Kasumi-1 (cell line): ENCODE measurements at regions not wholly inside any gene's neighbourhood (a gene's known extent, or its start where the extent isn't known, plus 50 kb on each side); places are given as distances from the start of the nearest gene placed in this dataset.
"Not testable (repeated sequence)": the region's sequence is repeated elsewhere in the genome, so short reads cannot be mapped to it uniquely, and the experiment has no call there.

Experiments
- DNase-seq, 2 experiments: peaks; one replicate each; lab custom pipeline; 2025; lab: John Stamatoyannopoulos, UW

DNA sequence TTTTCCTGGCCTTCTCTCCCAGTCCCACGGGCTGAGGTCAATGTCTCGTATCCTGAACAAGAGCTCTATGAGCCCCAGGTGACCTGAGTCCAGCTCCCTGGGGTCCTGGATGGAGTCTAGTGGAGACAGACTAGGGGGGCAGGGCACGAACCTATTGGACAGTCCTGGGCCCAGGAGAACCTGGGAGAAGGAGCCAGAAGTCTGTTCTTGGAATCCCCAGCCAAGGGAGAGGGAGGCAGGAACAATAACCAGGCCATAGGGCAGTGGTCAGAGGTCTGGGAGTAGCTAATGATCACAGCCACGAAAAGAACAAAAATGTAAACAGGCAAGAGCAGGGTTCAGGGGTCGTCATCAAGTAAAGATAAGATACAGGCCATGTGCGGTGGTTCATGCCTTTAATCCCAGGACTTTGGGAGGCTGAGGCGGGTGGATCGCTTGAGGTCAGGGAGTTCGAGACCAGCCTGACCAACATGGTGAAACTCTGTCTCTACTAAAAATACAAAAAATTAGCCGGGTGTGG is 60.8 kb downstream of the COPRS start:
- DNase-seq, result no peak

DNA sequence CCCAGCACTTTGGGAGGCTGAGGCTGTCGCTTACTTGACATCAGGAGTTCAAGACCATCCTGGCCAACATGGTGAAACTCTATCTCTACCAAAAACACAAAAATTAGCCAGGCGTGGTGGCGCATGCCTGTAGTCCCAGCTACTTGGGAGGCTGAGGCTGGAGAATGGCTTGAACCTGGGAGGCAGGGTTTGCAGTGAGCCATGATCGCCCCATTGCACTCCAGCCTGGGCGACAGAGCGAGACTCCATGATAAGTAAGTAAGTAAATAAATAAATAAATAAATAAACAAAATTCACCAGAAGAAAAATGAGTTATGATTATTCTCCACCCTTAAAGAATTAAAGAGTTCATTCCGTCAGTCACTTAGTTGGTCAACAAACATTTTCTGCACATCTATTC is 63.1 kb downstream of the COPRS start:
- not testable (repeated sequence) for DNase-seq

DNA sequence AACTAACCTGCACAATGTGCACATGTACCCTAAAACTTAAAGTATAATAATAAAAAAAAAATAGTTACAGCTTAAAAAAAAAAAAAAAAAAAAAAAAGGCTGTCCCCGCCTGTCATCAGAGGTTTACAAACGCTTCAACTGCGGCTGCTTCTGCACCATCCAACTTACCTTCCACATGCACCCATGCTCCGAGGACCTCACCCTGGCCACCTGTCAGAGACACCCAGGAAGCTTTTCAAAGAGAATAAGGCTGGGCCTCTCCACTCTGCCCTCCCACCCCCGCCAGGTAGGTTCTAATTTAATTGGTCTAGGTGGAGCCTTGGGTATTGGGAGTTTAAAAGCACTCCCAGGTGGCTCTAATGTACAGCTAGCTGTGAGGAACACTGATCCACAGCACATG is 64.9 kb downstream of the COPRS start:
- no peak for DNase-seq

DNA sequence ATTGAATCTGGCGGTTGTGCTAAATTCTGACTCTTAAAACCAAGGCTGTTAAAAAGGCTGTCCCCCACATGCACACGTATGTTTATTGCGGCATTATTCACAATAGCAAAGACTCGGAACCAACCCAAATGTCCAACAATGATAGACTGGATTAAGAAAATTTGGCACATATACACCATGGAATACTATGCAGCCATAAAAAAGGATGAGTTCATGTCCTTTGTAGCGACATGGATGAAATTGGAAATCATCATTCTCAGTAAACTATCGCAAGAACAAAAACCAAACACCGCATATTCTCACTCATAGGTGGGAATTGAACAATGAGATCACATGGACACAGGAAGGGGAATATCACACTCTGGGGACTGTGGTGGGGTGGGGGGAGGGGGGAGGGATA is 65.4 kb downstream of the COPRS start:
- DNase-seq, result not testable (repeated sequence)

DNA sequence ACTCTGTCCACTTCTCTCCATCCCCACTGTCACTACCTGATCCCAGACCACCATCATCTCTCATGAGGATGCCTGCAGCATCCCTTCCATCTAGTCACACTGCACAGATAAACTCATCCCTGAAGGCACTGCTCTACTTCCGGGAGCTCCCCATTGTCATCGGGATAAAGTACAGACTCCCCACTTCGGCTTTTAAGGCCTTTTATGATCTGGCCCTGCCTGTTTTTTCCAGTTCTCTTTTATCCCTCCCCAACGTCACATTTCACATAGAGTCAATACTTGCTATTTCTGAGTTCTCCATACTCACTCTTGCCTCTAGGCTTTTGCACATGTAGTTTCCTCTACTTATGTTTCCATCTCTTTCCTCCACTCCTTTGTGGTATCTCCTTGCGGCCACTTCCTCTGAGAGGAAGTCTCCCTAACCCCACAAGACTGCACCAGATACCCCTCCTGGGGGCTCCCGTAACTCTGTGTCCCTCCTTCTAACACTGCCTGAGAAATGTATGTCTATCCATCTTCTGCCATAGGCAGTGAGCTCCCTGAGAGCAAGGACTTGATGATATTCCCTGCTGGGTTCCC is 66.9 kb downstream of the COPRS start:
- DNase-seq, result peak; percentile 64 to 78

DNA sequence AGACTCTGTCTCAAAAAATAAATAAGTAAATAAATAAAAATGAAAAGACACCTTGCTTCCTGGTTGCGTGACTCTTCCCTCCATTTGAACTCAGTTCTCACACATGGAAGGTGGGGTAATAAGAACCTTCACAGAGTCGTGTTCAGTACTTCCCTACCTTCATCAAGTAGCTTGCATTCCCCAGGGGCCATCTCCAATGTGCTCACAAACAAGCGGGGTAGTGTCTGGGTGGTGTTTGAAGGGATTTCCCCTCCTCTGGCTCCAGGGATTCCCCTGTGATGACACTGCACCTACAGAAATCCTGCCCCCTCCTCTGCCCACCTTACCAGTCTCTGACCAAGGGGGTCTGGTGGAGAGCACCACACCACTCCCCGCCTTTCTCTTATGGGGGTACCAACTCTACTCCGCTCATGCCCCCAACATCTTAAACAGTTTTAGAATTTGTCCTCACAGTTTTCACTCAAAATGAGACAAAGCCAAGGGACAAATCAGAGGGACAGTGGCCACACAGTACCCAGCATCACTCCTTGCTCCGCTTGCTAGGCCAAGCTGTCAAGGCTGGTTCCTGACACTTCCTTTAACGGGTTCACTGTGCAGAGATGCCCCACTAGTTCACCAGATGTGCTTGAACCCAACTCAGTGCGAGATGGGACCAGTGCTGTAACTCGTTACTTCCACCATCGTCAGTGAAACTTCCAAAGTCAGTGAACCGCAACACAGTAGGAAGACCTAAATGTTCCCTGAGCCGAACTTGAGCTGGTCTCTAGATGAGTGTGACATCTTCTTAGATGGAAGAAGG is 69.1 kb downstream of the COPRS start:
- DNase-seq, result no peak

DNA sequence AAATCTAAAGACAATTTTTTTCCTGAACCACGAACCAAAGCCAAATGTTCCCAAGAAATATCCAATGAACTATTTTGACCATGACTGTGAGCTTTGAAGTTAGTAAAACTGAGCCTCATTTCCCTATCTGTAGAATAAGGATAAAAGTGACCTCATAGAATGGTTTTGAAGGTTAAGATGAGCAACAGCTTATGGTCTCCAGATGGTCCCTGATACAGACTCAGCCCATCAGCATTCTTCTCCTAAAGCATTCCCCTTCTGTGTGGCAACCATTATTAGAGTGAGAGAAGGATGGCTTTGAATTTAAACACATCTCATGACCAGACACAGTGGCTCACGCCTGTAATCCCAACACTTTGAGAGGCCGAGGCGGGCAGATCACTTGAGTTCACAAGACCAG is 70.1 kb downstream of the COPRS start:
- DNase-seq, result no peak

DNA sequence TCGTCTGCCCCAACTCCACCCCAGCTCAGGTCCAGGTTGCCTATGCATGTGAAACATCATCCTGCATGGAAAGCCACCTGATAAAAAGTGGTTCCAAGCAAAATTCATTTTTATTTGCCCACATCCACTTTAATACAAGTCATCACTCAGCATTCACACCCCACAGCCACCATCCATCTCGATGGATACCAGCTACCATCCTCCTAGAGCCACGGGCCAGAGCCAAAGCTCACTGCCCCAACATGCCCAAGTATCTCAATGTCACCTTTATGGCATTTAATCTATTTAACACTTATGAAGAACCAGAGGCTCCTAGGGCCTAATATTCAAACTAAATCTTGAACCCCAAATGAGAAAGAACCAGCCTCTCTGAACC is 70.5 kb downstream of the COPRS start:
- no peak for DNase-seq

DNA sequence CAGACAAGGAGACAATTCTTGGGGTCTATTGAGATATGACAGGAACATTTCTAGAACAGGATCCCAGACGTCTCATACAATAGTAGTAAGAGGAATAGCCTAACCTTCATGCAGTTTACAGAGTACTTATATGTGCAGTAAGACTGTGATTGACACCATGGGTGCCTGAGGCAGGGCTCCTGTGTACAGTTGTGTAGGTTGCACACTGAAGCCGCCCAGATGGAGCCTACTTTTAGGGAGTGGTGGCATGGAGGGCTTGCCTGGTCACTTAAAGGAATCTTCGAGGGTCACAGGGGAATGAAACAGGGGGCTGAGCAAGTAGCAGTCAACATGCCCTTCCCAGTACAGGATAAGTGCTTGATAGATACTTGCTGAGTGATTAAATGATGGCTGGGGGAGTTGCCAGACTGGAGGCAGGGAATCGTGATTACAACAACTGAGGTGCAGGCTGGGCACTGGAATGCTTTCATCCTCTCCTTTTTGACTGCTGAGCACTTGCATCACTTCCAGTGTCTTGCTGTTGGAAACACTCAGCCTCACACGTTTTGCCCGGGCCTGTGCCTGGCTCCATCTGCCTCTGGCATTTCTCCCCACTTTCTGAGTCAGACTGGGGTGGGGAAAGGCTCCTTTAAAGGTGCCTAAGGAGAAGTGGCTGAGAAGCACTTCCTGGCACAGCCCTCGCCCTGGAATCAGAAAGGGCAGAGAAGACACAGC is 71.0 kb downstream of the COPRS start:
- DNase-seq, result no peak

DNA sequence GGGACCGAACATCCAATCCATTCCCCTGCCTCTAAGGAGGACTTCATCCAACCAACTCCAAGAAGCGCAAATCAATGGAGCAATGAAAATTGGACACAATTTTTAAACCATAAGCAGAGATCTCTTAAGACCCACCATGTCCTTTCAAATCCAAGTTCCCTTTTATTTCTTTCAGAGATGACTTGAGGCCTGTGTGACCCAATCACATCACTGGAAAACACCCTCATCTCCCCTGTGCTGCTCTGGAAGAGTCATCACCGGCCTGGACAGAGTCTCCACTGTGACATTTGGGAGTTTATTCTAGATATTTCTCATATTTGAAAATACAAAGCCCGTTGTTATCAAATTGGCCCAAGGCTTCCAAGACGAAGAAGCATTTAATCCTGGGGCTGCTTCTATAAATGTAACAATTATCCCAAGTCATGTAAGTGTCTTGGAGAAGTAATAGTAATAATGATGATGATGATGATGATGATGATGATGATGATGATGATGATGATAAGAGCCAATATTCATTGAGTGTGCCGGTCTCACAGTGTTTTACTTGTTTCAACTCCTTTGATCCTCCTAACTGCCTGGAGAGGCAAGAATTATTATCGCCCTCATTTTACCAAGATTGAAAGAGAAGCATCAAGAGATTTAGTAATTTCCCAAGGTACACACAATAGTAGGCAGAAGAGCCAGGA is 72.1 kb downstream of the COPRS start:
- no peak for DNase-seq

DNA sequence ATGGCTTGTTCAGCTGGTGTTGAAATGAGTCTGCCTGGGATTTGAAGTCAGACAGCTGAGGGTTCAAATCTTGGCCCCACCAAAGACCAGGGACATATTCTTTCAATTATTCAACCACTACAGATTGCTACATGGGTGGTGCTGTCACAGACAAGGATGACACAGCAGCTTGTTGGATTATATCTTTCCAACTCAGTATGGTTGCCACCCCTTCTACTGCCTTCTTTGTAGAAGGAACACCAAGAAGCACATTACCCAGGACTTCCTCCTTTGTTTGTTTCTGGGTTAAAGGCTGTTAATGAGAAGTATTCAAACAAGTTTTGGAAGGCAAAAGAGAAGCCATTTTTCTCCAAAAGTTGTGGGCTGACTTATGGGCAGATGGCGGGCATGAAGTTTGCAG is 78.6 kb downstream of the COPRS start:
- no peak for DNase-seq

DNA sequence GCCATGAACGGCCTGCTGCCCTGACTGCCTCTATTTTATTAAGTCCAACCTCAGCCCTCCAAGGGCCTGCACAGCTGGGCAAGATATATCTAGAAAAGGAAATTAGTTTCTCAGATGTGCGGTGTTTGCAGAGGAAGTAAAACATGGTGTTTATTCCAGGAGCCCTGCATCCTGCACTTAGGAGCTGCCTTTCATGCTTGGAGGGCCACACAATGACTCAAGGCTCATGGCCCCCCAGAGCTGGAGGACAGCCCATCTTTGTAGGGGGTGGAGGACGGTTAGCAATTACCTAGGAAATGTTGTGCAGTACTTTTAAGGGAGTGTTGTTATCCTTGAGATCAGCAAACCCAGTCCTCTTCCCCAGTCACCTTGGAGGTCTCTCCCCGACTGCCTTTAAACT is 80.5 kb downstream of the COPRS start:
- peak in 1 of 2 experiments; percentile 1 for DNase-seq

DNA sequence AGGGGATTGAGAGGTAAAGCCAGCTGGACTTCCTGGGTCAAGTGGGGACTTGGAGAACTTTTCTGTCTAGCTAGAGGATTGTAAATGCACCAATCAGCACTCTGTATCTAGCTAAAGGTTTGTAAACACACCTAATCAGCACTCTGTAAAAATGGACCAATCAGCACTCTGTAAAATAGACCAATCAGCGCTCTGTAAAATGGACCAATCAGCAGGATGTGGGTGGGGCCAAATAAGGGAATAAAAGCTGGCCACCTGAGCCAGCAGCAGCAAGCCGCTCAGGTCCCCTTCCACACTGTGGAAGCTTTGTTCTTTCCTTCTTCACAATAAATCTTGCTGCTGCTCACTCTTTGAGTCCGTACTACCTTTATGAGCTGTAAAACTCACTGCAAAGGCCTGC is 87.7 kb downstream of the COPRS start:
- not testable (repeated sequence) for DNase-seq

DNA sequence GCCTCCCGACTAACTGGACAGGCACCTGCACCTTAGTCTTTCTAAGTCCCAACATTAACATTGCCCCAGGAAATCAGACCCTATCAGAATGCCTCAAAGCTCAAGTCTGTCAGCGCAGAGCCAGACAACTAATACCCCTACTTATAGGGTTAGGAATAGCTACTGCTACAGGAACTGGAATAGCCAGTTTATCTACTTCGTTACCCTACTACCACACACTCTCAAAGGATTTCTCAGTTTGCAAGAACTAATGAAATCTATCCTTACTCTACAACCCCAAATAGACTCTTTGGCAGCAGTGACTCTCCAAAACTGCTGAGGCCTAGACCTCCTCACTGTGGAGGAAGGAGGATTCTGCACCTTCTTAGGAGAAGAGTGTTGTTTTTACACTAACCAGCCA is 88.5 kb downstream of the COPRS start:
- not testable (repeated sequence) for DNase-seq

DNA sequence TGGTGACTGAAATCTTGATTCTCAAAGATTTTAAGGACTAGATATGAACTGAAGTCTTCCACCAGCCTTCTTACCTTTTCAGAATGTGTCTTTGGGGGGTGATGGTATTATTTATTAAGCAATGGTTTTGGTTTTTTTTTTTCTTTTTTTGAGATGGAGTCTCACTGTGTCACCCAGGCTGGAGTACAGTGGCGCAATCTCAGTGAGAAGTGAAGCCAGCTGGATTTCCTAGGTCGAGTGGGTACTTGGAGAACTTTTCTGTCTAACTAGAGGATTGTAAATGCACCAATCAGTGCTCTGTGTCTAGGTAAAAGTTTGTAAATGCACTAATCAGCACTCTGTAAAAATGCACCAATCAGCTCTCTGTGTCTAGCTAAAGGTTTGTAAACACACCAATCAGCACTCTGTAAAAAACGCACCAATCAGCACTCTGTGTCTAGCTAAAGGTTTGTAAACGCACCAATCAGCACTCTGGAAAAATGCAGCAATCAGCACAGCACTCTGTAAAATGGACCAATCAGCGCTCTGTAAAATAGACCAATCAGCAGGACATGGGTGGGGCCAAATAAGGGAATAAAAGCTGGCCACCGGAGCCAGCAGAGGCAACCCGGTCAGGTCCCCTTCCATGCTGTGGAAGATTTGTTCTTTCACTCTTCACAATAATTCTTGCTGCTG is 97.1 kb downstream of the COPRS start:
- not testable (repeated sequence) for DNase-seq

DNA sequence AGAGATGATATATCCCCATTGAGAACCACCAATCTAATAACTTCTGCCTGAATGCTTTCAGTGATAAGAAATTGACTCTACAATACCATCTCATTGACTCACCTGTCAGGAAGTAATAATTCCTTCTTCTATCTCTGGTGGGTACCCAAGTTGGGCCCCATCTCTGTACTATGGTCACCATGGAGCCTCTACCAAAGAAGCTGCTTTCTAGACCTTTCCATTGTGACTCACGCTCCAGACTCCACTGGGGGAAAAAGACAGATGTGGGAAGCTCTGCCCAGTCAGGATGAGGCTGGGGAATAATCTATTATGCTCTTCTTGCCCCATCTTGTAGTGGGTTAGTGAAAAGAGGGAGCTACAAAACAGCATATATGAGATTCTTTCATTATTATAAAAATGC is 100.4 kb downstream of the COPRS start:
- no peak for DNase-seq

DNA sequence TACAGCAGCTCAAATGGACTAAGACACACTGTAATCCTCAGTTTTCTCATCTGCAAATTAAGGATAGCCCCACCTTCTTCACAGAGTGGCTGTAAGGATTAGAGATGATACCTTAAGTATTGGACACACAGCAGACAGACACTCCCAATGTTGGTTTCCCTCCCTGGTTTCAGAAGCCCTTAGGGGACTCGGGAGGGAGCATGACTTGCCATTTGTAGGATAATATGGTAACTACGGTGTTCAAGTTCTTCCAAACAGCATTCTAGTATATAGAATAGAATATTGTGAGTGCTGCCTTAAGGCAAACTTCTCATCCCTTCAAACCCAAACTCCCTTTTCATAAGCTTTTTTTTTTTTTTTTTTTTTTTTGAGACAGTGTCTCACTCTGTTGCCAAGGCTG is 101.9 kb downstream of the COPRS start:
- DNase-seq, result no peak

DNA sequence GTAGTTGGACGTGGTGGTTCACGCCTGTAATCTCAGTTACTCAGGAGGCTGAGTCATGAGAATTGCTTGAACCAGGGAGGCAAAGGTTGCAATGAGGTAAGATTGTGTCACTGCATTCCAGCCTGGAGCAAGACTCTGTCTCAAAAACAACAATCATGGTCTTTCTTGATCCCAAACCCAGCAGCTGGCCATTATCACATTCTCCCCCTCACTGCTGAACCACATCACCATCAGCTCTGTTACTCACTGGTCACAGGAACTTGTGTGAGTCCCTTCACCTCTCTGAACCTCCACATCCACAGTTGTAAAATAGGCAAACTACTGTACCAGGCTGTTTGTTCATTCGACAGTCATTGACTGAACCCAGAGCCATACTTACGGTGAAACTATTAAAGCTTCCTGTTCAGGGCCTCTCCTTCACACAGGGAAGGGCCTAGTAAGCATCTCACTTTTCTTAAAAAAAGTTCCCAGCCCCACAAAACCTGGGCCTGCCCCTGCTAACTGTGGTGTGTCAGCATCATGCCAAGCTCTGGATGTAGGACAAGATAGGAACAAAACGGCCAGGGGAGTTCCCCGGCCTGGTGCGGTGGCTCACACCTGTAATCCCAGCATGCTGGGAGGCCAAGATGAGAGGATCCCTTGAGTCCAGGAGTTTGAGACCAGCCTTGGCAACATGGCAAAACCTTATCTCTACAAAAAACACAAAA is 104.7 kb downstream of the COPRS start:
- no peak for DNase-seq

DNA sequence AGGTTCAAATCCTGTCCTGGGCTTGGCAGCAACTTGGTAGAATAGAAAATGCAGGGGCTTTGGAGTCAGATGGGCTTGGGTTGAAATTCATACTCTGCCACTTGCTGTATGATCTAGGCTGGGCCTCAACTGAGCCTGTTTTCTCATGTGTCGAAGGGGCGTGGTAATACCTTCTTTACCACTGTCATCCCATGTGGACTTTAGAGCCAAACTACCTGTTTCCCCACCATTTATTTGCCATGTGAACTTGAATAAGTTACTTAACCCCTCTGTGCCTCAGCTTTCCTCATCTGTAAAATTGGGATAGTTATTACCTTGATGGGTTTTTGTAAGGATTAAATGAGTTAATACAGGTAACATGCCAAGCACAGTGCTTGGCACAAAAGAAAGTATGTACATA is 106.0 kb downstream of the COPRS start:
- no peak for DNase-seq

DNA sequence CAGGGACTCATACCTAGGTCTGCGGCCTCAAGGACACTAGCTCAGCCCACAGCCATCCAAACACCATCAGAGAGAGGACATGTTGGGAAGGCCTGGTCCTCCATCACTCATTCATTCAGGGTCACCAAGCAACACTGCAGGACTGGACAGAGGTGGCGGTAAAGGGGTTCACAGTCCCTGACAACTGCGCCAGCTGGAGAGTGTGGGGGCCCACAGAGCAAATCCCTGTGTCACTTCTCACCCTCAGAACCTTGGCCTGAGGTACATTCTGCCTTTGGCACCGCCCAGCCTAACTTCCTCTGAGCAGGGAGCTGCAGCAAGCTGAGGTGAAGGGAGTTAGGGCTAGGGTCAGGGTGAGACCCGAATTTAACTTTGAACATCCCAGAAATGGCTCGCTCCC is 106.5 kb downstream of the COPRS start:
- DNase-seq, result no peak

DNA sequence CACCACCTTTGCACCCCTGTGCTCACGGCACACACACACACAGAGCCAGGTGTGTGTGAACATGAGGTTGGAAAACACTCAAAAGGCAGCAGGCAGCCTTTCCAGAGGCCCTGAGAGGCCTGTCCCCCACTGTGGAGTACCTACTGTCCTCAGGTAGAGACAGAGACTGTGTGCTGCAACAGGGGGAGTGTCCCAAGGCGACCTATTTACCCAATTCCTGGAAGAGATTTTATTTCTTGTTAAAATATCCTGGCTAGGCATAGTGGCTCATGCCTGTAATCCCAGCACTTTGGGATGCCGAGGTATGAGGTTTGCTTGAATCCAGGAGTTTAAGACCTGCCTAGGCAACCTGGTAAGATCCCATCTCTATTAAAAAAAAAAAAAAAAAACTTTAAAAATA is 108.5 kb downstream of the COPRS start:
- no peak for DNase-seq
